Fibroblast of villous mesenchyme (primary cell): ENCODE measurements at regions not wholly inside any gene's neighbourhood (a gene's known extent, or its start where the extent isn't known, plus 50 kb on each side); places are given as distances from the start of the nearest gene placed in this dataset.
"Not testable (repeated sequence)": the region's sequence is repeated elsewhere in the genome, so short reads cannot be mapped to it uniquely, and the experiment has no call there.

Source experiments
- DNase-seq: peaks from one replicate; pipeline ENCODE4 v3.0.0-alpha.2; 2010; ENCODE audit warnings: low read depth
- H3K4me3 ChIP-seq: 2 replicates; pipeline ENCODE4 v1.5.1; 2011; ENCODE audit warnings: low read depth, mild to moderate bottlenecking, low read length
- TF ChIP-seq, protein P1 (sequence below): IDR thresholded peaks from 2 replicates; pipeline ENCODE4 v1.5.1; 2012; ENCODE audit warnings: low read depth, mild to moderate bottlenecking, low read length; ENCODE audit not compliant: insufficient read depth

DNA sequence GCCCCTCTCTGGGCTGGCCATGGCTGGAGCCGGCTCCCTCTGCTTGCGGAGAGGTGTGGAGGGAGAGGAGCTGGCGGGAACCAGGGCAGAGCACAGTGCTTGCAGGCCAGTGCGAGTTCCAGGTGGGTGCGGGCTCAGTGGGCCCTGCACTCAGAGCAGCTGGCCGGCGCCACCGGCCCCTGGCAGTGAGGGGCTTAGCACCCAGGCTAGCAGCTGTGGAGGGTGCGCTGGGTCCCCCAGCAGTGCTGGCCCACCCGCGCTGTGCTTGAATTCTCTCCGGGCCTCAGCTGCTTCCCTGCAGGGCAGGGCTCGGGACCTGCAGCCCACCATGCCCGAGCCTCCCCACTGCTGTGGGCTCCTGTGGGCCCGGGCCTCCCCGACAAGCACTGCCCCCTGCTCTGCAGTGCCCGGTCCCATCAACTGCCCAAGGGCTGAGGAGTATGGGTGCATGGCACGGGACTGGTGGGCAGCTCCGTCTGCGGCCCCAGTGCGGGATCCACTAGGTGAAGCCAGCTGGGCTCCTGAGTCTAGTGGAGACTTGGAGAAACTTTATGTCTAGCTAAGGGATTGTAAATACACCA lies 61.2 kb upstream of the AGR3 start:
- TF ChIP-seq, protein P1, sequence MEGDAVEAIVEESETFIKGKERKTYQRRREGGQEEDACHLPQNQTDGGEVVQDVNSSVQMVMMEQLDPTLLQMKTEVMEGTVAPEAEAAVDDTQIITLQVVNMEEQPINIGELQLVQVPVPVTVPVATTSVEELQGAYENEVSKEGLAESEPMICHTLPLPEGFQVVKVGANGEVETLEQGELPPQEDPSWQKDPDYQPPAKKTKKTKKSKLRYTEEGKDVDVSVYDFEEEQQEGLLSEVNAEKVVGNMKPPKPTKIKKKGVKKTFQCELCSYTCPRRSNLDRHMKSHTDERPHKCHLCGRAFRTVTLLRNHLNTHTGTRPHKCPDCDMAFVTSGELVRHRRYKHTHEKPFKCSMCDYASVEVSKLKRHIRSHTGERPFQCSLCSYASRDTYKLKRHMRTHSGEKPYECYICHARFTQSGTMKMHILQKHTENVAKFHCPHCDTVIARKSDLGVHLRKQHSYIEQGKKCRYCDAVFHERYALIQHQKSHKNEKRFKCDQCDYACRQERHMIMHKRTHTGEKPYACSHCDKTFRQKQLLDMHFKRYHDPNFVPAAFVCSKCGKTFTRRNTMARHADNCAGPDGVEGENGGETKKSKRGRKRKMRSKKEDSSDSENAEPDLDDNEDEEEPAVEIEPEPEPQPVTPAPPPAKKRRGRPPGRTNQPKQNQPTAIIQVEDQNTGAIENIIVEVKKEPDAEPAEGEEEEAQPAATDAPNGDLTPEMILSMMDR, result no peak
- DNase-seq, result no peak

DNA sequence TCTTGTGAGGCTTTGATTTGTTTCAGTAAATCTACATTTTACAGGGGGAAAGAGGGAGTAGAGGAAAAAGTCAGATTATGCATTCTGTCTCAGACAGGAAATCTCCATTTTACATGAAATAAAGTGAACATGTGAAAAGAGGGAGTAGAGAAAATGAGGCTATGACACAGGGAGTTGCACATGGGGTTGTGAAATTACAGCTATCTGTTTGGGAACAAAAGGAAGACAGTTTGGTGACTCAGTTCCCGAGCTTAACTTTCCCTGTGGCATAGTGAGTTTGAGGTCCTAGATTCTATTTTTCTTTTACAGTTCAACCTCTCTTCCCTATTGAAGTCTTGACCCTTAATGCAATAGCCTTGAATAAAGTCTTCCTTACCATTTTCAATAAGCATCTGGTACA lies 63.2 kb upstream of the AGR3 start:
- no peak overlapping the region for H3K4me3 ChIP-seq
- TF ChIP-seq, protein P1, result no peak
- no peak for DNase-seq

More for the DNA sequence above, 61.2 kb upstream of the AGR3 start:
- no peak overlapping the region for H3K4me3 ChIP-seq

DNA sequence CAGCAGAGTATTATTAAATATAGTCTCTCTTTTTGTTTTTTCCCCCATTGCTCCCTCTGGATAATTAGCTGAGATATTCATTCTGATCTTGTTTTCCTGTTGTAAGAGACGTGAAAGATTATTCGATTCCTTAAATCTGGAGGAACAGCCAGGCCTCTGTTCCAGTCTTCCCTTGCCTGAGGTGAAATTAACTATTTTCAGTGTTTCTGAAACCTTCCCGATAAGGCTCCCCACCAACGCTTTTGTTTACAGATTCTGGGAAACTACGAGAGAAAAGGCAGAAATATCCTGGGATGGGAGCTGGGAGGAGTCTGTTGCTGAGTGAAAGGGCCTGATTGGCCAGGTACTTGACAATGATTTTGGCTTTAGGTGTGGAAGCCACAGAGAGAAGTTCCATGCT lies 63.6 kb upstream of the AGR3 start:
- no peak overlapping the region for H3K4me3 ChIP-seq
- TF ChIP-seq, protein P1, result no peak
- no peak for DNase-seq

DNA sequence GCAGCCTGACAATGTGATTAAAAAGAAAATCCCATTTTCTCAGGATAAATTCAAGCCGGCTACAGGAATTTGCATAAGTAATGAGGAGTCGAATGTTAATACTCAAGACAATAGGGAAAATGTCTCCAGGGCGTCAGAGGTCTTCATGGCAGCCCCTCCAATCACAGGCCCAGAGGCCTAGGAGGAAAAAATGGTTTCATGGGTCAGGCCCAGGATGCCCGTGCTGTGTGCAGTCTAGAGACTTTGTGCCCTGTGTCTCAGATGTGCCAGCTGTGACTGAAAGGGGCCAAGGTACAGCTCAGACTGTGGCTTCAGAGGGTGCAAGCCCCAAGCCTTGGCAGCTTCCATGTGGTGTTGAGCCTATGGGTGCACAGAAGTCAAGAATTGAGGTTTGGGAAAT lies 66.3 kb upstream of the AGR3 start:
- not testable (repeated sequence) for H3K4me3 ChIP-seq, DNase-seq

- H3K4me3 ChIP-seq, result peak overlapping the region; percentile 2
- TF ChIP-seq, protein P1, result no peak
- DNase-seq, result peak; percentile 25
These were observed 69.8 kb upstream of the AGR3 start for GRCh38 chr7:16951483-16952080.

GRCh38 chr7:16954321-16954720 lies 72.5 kb upstream of the AGR3 start:
- TF ChIP-seq, protein P1, result no peak
- no peak for DNase-seq
- H3K4me3 ChIP-seq, result no peak overlapping the region

GRCh38 chr7:16958724-16959123 lies 76.9 kb upstream of the AGR3 start:
- DNase-seq, result no peak
- TF ChIP-seq, protein P1, result no peak
- H3K4me3 ChIP-seq, result no peak overlapping the region
